GM12892 (cell line): ENCODE measurements at regions not wholly inside any gene's neighbourhood (a gene's known extent, or its start where the extent isn't known, plus 50 kb on each side); places are given as distances from the start of the nearest gene placed in this dataset.

ENCODE experiments used
- POLR2A ChIP-seq: IDR thresholded peaks from 2 replicates; pipeline ENCODE4 v1.6.1; 2011; ENCODE audit warnings: low read depth, low read length, control low read depth
- POLR2AphosphoS5 ChIP-seq: IDR thresholded peaks from 2 replicates; pipeline ENCODE4 v1.6.1; 2011; ENCODE audit warnings: low read depth, low read length, control low read depth
- TAF1 ChIP-seq: IDR thresholded peaks from 2 replicates; pipeline ENCODE4 v1.6.1; 2011; ENCODE audit warnings: low read depth, mild to moderate bottlenecking, control low read depth, low read length, borderline replicate concordance

GRCh38 chr4:138910195-138910913, 105.2 kb upstream of the NOCT start:
- no peak for TF ChIP-seq TAF1
- TF ChIP-seq POLR2A, result no peak
- no peak for TF ChIP-seq POLR2AphosphoS5
